GM12892 (cell line): ENCODE measurements at regions not wholly inside any gene's neighbourhood (a gene's known extent, or its start where the extent isn't known, plus 50 kb on each side); places are given as distances from the start of the nearest gene placed in this dataset.
"Not testable (repeated sequence)": the region's sequence is repeated elsewhere in the genome, so short reads cannot be mapped to it uniquely, and the experiment has no call there.

ENCODE experiments used
- DNase-seq: peaks from one replicate; pipeline ENCODE4 v3.0.0; 2011; ENCODE audit not compliant: insufficient read length
- FAIRE-seq: peaks from 2 replicates; lab custom pipeline; 2011; peaks lifted over from hg19 to GRCh38; lab: Jason Lieb, UNC
- POLR2A ChIP-seq: IDR thresholded peaks from 2 replicates; pipeline ENCODE4 v1.6.1; 2011; ENCODE audit warnings: low read depth, low read length, control low read depth
- POLR2AphosphoS5 ChIP-seq: IDR thresholded peaks from 2 replicates; pipeline ENCODE4 v1.6.1; 2011; ENCODE audit warnings: low read depth, low read length, control low read depth
- TAF1 ChIP-seq: IDR thresholded peaks from 2 replicates; pipeline ENCODE4 v1.6.1; 2011; ENCODE audit warnings: low read depth, mild to moderate bottlenecking, control low read depth, low read length, borderline replicate concordance

GRCh38 chr4:164108971-164109370 is 614.5 kb downstream of the TMA16 start:
- DNase-seq (no peak), FAIRE-seq (no peak)
- no peak for TF ChIP-seq TAF1
- no peak for TF ChIP-seq POLR2A
- TF ChIP-seq POLR2AphosphoS5: no peak

GRCh38 chr4:164109503-164109902 is 615.0 kb downstream of the TMA16 start:
- FAIRE-seq (no peak), DNase-seq (no peak)
- no peak for TF ChIP-seq POLR2AphosphoS5

GRCh38 chr4:164115236-164115635 is 620.7 kb downstream of the TMA16 start:
- no peak for FAIRE-seq
- TF ChIP-seq TAF1: no peak
- no peak for TF ChIP-seq POLR2A
- TF ChIP-seq POLR2AphosphoS5: no peak
- DNase-seq: no peak

- FAIRE-seq: no peak
- no peak for TF ChIP-seq POLR2AphosphoS5
- TF ChIP-seq TAF1: no peak
- no peak for TF ChIP-seq POLR2A
- no peak for DNase-seq
These were observed 621.8 kb downstream of the TMA16 start for GRCh38 chr4:164116286-164116685.

GRCh38 chr4:164134388-164134787 is 619.5 kb upstream of the SMIM31 start:
- FAIRE-seq: no peak
- DNase-seq: no peak
- no peak for TF ChIP-seq TAF1

GRCh38 chr4:164136180-164136616 is 617.7 kb upstream of the SMIM31 start:
- DNase-seq: no peak
- no peak for TF ChIP-seq POLR2A
- TF ChIP-seq POLR2AphosphoS5: no peak
- TF ChIP-seq TAF1: no peak
- FAIRE-seq: no peak

GRCh38 chr4:164138521-164138920 is 615.4 kb upstream of the SMIM31 start:
- TF ChIP-seq POLR2AphosphoS5 (no peak), TAF1 (no peak), POLR2A (no peak)
- DNase-seq (no peak), FAIRE-seq (no peak)

- TF ChIP-seq POLR2AphosphoS5 (no peak), TAF1 (no peak), POLR2A (no peak)
- DNase-seq: no peak
These were observed 614.6 kb upstream of the SMIM31 start for GRCh38 chr4:164139291-164139690.

GRCh38 chr4:164141755-164142375 is 612.1 kb upstream of the SMIM31 start:
- FAIRE-seq, DNase-seq: not testable (repeated sequence)

More at GRCh38 chr4:164139291-164139690, 614.6 kb upstream of the SMIM31 start:
- FAIRE-seq: no peak

GRCh38 chr4:164154416-164154815 is 599.5 kb upstream of the SMIM31 start:
- TF ChIP-seq TAF1 (no peak), POLR2A (no peak), POLR2AphosphoS5 (no peak)
- no peak for DNase-seq
- no peak for FAIRE-seq

- FAIRE-seq: no peak
- no peak for TF ChIP-seq TAF1
- TF ChIP-seq POLR2A: no peak
- no peak for TF ChIP-seq POLR2AphosphoS5
- no peak for DNase-seq
These were observed 584.3 kb upstream of the SMIM31 start for GRCh38 chr4:164169591-164169990.

- TF ChIP-seq TAF1 (no peak), POLR2A (no peak), POLR2AphosphoS5 (no peak)
- DNase-seq: no peak
- FAIRE-seq: no peak
These were observed 576.8 kb upstream of the SMIM31 start for GRCh38 chr4:164177153-164177552.

GRCh38 chr4:164177753-164178152 is 576.2 kb upstream of the SMIM31 start:
- DNase-seq (no peak), FAIRE-seq (no peak)

GRCh38 chr4:164188236-164188635 is 565.7 kb upstream of the SMIM31 start:
- FAIRE-seq: no peak
- TF ChIP-seq TAF1 (no peak), POLR2AphosphoS5 (no peak), POLR2A (no peak)

More at GRCh38 chr4:164177753-164178152, 576.2 kb upstream of the SMIM31 start:
- no peak for TF ChIP-seq POLR2A
- no peak for TF ChIP-seq POLR2AphosphoS5
- no peak for TF ChIP-seq TAF1

More at GRCh38 chr4:164188236-164188635, 565.7 kb upstream of the SMIM31 start:
- DNase-seq: no peak
